ENCODE measurements at regions not wholly inside any gene's neighbourhood (a gene's known extent, or its start where the extent isn't known, plus 50 kb on each side); places are given as distances from the start of the nearest gene placed in this dataset.

DNA sequence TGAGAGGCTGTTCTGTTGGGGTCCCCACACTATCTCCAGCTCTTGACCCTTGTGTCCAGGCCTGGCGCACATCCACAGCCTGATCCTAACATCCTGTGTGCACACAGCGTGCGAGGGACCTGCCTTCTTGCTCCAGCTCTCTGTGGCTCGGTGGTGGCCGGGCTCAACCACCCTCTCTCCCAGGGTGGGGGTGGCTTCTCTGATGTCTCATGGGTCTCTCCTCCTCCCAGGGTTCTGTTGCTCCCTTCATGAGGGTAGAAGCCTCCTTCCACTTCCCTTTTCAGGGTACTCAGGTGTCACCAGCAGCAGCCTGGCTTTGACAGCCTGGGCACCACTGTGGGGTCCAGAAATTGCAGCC, 196.9 kb upstream of the RAB6C start:
- no peak for DNase-seq (ENCODE audit: low read depth)
- no peak overlapping the region for H3K4me3 ChIP-seq (ENCODE audit: low read length)
- TF ChIP-seq, protein P1, sequence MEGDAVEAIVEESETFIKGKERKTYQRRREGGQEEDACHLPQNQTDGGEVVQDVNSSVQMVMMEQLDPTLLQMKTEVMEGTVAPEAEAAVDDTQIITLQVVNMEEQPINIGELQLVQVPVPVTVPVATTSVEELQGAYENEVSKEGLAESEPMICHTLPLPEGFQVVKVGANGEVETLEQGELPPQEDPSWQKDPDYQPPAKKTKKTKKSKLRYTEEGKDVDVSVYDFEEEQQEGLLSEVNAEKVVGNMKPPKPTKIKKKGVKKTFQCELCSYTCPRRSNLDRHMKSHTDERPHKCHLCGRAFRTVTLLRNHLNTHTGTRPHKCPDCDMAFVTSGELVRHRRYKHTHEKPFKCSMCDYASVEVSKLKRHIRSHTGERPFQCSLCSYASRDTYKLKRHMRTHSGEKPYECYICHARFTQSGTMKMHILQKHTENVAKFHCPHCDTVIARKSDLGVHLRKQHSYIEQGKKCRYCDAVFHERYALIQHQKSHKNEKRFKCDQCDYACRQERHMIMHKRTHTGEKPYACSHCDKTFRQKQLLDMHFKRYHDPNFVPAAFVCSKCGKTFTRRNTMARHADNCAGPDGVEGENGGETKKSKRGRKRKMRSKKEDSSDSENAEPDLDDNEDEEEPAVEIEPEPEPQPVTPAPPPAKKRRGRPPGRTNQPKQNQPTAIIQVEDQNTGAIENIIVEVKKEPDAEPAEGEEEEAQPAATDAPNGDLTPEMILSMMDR (conservative IDR thresholded peaks at IDR 0.05; ENCODE audit: low read depth, low read length): no peak

DNA sequence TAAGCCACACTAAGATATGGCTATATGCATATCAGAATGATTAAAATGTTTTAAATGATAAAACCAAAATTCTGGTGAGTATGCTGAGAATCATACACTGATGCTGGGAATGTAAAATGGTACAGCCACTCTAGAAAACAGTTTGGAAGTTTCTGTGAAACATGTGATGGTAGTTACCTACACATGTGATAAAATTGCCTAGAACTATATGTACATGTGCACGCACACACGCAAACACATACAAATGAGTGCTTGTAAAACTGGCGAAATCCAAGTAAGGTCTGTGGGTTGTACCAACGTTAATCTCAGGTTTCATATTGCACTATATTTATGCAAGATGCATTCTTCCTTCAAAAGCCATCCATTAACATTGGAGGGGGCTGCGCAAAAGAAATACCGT, 195.0 kb upstream of the RAB6C start:
- H3K4me3 ChIP-seq (ENCODE audit: low read length): no peak overlapping the region
- TF ChIP-seq, protein P1 (conservative IDR thresholded peaks at IDR 0.05; ENCODE audit: low read depth, low read length): no peak
- no peak for DNase-seq (ENCODE audit: low read depth)

DNA sequence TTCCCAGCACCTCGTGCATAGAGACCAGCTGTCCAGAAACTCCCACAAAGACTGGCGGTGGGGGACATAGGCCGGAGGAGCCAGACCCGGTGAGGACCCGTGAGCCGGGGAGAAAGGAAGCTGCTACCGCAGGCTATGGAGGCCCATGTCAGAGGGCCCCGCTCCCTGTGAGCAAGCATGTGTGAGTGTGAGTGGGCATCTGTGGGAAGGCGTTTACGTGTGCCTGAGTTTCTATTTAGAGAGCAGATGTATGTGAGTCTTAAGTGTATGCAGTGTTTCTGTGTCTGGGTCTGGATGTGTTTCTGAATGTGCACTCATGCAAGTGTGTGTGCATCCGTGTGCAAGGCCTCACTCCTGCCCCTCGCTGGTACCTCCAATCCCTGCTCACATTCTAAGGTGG, 187.8 kb upstream of the RAB6C start:
- TF ChIP-seq, protein P1 (conservative IDR thresholded peaks at IDR 0.05; ENCODE audit: low read depth, low read length): no peak
- H3K4me3 ChIP-seq (ENCODE audit: low read length): no peak overlapping the region
- DNase-seq (ENCODE audit: low read depth): no peak

DNA sequence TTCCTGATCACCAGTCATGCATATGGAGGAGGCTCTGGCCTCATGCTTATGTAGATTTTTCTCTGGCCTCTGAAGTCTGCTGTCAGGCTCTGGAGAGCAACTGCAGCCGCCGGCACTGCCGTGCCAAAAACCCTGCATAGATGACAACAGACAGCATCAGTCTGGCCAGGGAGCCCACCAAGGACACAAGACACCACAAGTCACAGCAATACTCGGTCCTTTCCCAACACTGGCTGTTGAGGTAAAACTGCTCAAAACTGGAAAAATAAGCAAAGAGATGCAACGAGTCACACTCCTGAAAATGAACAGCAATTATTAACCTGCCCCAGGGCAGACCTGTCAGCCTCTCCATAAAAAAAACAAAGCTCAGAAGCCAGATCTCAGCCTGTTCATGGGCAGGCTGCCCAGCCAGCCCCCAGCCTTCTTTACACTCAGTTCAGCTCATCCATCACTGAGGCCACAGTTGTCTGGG, 186.0 kb upstream of the RAB6C start:
- DNase-seq (ENCODE audit: low read depth): no peak
- H3K4me3 ChIP-seq (ENCODE audit: low read length): no peak overlapping the region
- TF ChIP-seq, protein P1 (conservative IDR thresholded peaks at IDR 0.05; ENCODE audit: low read depth, low read length): no peak

DNA sequence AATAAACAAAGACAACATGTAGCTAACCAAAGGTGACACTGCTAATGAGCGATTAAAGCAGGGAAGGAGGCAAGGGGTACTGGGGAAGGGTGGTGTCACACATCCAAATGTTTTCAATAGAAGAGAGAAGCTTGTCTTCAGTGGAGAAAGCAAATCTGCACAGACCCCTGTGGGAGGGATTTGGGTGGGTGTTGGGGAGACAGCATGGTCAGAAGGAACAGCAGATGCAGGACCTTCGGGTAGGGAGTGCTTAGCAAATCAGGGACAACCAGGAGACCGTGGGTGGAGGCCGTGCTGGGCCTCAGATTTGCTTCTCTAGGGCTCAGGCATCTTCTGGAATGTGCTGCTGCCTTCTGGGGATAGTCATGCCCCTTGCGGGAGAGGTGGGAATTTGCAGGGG, 185.3 kb upstream of the RAB6C start:
- no peak overlapping the region for H3K4me3 ChIP-seq (ENCODE audit: low read length)
- TF ChIP-seq, protein P1 (conservative IDR thresholded peaks at IDR 0.05; ENCODE audit: low read depth, low read length): no peak
- no peak for DNase-seq (ENCODE audit: low read depth)

DNA sequence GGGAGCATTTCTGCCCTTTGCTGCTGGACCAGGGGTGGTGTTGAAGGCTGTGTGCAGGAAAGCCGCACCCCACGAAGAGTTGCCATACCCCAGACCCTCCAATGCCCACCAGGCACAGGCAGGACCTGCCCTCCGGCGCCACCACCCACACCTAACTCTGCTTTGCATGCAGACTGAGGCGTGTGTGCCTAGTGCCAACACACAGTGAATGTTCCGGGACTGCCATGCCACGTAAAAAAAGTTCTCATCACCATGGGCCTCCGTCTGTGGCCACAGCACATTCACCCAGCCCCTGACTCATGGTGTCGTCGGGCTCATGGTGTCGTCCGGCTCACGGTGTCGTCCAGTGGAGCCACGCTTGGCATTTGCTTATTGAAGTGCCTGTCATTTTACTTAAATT, 184.9 kb upstream of the RAB6C start:
- TF ChIP-seq, protein P1 (conservative IDR thresholded peaks at IDR 0.05; ENCODE audit: low read depth, low read length): no peak
- DNase-seq (ENCODE audit: low read depth): no peak
- H3K4me3 ChIP-seq (ENCODE audit: low read length): no peak overlapping the region

DNA sequence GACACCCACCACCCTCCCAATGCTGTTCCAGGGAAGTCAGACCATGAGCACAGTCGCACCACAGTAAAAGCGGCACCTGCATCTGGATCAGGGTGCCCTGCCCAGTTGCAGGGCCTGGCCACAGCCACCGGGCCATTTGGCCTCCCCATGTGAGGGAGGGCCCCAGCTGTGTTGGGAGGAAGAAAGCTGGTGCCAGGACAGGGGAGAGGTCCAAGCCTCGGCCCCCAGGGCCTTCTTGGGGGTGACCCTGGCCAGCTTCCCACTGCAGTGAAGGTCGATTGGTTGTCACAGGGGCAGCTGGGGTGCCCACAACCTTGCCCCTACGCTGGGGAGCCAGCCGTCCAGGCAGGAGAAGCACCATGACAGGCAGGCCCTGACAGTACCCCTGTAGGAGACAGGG, 183.2 kb upstream of the RAB6C start:
- H3K4me3 ChIP-seq (ENCODE audit: low read length): no peak overlapping the region
- DNase-seq (ENCODE audit: low read depth): no peak
- TF ChIP-seq, protein P1 (conservative IDR thresholded peaks at IDR 0.05; ENCODE audit: low read depth, low read length): no peak

Data from retinal pigment epithelial cell (primary cell).